ENCODE measurements at regions not wholly inside any gene's neighbourhood (a gene's known extent, or its start where the extent isn't known, plus 50 kb on each side); places are given as distances from the start of the nearest gene placed in this dataset.

GRCh38 chr5:63535840-63536602, 426.2 kb downstream of the HTR1A start:
- DNase-seq (ENCODE audit: low spot score) = no peak
- Mint-ChIP-seq H3K27ac (no peak overlapping the region), H3K9me3 (peaks cover 17% of the 10 kb centered on the region), H3K4me1 (no peaks in the 10 kb centered on the region), H3K36me3 (no peaks in the 10 kb centered on the region), H3K27me3 (ENCODE audit: low read depth) (no peaks in the 10 kb centered on the region), H3K4me3 (no peak overlapping the region)
- CTCF ChIA-PET = no interaction called here
- POLR2A ChIA-PET = no interaction called here
- no peak for ATAC-seq
- no peak for TF ChIP-seq JUN (CRISPR knock-in tag; IDR thresholded peaks at IDR 0.05)

GRCh38 chr5:63524281-63524680, 438.0 kb downstream of the HTR1A start:
- Mint-ChIP-seq H3K27ac (no peak overlapping the region), H3K4me3 (no peak overlapping the region), H3K27me3 (ENCODE audit: low read depth) (no peaks in the 10 kb centered on the region), H3K36me3 (no peaks in the 10 kb centered on the region), H3K4me1 (no peaks in the 10 kb centered on the region), H3K9me3 (no peaks in the 10 kb centered on the region)
- TF ChIP-seq PREB (CRISPR knock-in tag; IDR thresholded peaks at IDR 0.05; ENCODE audit: borderline replicate concordance) = no peak
- no peak for TF ChIP-seq MXD4 (CRISPR knock-in tag; IDR thresholded peaks at IDR 0.05; ENCODE audit: borderline replicate concordance)
- no peak for TF ChIP-seq RELA (CRISPR knock-in tag; IDR thresholded peaks at IDR 0.05; ENCODE audit: borderline replicate concordance)
- no peak for TF ChIP-seq NR2C2 (CRISPR knock-in tag; IDR thresholded peaks at IDR 0.05)
- no peak for TF ChIP-seq SMAD4 (CRISPR knock-in tag; IDR thresholded peaks at IDR 0.05)
- TF ChIP-seq, protein P1, sequence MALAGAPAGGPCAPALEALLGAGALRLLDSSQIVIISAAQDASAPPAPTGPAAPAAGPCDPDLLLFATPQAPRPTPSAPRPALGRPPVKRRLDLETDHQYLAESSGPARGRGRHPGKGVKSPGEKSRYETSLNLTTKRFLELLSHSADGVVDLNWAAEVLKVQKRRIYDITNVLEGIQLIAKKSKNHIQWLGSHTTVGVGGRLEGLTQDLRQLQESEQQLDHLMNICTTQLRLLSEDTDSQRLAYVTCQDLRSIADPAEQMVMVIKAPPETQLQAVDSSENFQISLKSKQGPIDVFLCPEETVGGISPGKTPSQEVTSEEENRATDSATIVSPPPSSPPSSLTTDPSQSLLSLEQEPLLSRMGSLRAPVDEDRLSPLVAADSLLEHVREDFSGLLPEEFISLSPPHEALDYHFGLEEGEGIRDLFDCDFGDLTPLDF (CRISPR knock-in tag; IDR thresholded peaks at IDR 0.05) = no peak
- TF ChIP-seq, protein P2, sequence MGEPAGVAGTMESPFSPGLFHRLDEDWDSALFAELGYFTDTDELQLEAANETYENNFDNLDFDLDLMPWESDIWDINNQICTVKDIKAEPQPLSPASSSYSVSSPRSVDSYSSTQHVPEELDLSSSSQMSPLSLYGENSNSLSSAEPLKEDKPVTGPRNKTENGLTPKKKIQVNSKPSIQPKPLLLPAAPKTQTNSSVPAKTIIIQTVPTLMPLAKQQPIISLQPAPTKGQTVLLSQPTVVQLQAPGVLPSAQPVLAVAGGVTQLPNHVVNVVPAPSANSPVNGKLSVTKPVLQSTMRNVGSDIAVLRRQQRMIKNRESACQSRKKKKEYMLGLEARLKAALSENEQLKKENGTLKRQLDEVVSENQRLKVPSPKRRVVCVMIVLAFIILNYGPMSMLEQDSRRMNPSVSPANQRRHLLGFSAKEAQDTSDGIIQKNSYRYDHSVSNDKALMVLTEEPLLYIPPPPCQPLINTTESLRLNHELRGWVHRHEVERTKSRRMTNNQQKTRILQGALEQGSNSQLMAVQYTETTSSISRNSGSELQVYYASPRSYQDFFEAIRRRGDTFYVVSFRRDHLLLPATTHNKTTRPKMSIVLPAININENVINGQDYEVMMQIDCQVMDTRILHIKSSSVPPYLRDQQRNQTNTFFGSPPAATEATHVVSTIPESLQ (CRISPR knock-in tag; IDR thresholded peaks at IDR 0.05) = no peak
- TF ChIP-seq MYBL2 (CRISPR knock-in tag; IDR thresholded peaks at IDR 0.05) = no peak
- no peak for TF ChIP-seq FOXP4 (CRISPR knock-in tag; IDR thresholded peaks at IDR 0.05)
- TF ChIP-seq CREM (CRISPR knock-in tag; IDR thresholded peaks at IDR 0.05) = no peak
- no peak for TF ChIP-seq MAX (CRISPR knock-in tag; IDR thresholded peaks at IDR 0.05)
- TF ChIP-seq TP53 (CRISPR knock-in tag; IDR thresholded peaks at IDR 0.05) = no peak
- TF ChIP-seq, protein P3, sequence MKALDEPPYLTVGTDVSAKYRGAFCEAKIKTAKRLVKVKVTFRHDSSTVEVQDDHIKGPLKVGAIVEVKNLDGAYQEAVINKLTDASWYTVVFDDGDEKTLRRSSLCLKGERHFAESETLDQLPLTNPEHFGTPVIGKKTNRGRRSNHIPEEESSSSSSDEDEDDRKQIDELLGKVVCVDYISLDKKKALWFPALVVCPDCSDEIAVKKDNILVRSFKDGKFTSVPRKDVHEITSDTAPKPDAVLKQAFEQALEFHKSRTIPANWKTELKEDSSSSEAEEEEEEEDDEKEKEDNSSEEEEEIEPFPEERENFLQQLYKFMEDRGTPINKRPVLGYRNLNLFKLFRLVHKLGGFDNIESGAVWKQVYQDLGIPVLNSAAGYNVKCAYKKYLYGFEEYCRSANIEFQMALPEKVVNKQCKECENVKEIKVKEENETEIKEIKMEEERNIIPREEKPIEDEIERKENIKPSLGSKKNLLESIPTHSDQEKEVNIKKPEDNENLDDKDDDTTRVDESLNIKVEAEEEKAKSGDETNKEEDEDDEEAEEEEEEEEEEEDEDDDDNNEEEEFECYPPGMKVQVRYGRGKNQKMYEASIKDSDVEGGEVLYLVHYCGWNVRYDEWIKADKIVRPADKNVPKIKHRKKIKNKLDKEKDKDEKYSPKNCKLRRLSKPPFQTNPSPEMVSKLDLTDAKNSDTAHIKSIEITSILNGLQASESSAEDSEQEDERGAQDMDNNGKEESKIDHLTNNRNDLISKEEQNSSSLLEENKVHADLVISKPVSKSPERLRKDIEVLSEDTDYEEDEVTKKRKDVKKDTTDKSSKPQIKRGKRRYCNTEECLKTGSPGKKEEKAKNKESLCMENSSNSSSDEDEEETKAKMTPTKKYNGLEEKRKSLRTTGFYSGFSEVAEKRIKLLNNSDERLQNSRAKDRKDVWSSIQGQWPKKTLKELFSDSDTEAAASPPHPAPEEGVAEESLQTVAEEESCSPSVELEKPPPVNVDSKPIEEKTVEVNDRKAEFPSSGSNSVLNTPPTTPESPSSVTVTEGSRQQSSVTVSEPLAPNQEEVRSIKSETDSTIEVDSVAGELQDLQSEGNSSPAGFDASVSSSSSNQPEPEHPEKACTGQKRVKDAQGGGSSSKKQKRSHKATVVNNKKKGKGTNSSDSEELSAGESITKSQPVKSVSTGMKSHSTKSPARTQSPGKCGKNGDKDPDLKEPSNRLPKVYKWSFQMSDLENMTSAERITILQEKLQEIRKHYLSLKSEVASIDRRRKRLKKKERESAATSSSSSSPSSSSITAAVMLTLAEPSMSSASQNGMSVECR (CRISPR knock-in tag; IDR thresholded peaks at IDR 0.05; ENCODE audit: borderline replicate concordance) = no peak
- TF ChIP-seq GTF2I (CRISPR knock-in tag; conservative IDR thresholded peaks at IDR 0.05) = no peak
- DNase-seq (ENCODE audit: low spot score) = no peak
- POLR2A ChIA-PET = no interaction called here
- CTCF ChIA-PET = no interaction called here
- ATAC-seq = no peak
